GM19468 (cell line): ENCODE measurements at regions not wholly inside any gene's neighbourhood (a gene's known extent, or its start where the extent isn't known, plus 50 kb on each side); places are given as distances from the start of the nearest gene placed in this dataset.
"Not testable (repeated sequence)": the region's sequence is repeated elsewhere in the genome, so short reads cannot be mapped to it uniquely, and the experiment has no call there.

ENCODE experiments used
- ATAC-seq: cut with Tn5 transposase; IDR thresholded peaks from one replicate; pipeline ENCODE4 v1.9.1; 2021; ENCODE audit warnings: mild to moderate bottlenecking, moderate library complexity, moderate number of reproducible peaks; ENCODE audit not compliant: unreplicated experiment; ENCODE audit errors: extremely low read depth

DNA sequence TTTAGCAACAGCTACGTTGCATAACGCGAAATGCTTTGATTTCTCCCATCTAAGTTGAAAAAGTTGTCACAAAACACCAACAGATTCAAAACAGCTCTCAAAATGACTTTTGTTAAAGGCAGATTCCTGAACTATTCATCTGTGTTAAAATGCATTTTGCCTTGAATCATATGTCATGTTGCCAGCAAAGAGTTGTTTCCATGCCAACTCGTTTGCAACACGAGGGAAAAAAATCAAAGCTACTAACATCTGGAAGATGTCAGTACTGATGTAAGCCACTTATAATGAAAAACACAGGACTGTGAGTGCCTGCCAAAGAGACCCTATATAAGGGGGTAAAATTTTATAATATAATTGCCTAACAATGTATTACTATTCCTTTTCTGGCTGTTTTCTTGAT, 182.7 kb upstream of the PTBP2 start:
- ATAC-seq, result no peak

DNA sequence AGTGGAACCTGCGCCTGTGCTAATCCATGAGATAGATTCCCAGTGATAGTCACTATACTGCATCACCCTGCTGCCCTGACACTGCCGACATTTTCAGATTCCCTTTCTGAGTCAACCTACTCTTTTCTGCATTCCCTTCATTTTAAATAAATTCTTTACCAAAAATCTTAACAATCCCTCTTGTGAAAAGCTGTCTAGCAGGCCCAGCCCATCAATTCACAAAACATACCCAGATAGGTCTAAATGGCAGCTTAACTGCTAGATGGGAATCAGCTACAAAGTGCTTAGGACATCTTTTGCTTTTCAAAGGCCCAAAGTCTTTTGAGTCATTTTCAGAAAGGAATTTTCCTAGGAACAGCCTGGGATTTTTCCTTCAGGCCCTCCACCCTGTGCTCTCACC, 180.1 kb upstream of the PTBP2 start:
- ATAC-seq, result no peak

DNA sequence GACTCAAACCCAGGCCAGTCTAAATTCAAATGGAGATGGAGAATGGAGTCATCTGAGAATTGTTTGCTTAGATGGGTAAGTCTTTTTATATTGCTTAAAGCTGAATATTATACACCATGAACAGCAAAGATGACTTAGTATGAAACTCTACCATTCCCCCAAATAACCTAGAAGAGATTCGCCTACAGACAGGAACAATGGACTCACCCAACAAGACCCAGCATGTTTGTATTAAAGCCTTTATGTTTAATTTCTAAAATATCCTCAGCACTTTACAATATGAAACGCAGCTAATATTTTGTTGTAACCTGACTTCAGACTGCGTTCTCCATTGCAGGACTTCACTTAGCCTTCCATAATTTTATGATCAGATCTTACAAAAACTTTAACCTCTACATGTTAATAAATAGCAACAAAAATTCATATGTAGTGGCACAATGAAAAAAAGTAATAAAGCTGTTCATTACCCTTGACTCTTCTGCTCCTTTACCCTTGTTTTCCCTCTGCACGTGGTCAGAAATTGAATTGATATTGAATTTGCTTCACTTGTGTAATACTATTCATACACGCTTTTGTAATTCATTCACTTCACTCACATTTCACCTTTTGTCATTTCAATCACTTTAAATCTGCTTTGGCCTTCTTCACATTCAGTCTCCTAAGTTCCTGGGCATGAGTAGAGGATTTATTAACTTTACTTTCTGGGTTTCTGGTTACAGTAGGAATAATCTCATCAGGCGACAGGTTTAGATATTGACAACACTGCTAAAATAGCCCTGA, 177.3 kb upstream of the PTBP2 start:
- no peak for ATAC-seq

DNA sequence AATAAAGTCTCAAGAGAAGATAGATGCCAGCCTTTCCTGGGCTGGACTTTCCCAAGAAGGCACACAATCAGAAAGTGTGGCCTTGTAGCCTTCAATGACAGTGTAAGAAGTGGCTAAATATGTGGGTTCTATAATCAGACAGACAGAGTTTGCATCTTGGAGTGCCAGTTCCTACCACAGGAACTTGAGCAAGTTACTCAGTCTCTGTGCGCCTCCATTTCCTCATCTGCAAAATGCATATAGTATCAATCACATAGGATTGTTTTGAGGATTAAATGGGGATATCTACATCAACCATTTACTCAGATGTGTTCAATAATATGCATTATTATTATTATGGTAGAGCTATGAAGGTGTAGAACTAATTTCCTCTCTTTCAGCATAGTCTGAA, 176.8 kb upstream of the PTBP2 start:
- no peak for ATAC-seq

DNA sequence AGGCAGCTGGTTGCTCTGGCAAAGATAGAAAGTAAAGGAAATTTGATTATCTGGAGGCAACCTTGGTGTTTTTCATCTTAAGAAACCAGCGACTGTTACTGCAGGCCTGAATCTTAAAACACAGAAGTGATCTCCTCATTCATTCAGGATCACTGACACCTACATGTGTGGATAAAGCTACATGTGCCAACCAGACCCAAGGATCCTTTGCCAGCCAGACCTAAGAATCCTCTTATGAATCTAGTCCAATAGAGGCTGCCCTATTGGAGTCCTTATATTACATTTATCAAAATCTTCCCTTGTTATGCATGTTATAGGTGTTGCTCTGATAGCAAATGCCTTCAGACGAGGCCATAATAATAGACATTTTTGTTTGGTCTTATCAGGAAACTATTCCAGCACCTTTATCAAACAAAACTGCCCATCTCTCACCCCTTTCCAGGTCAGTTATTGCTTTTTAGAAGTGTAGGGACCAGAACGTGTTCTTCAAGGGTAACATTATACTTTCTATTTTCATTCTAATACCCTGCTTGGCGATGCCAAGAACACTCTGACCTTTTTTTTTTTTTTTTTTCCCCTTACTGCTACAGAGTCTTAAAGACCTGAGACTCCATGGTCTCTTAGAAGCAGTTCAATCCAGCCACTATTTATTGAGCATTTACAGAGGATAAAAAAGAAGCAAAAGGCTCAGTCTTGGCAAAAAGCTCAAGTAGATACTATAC, 175.5 kb upstream of the PTBP2 start:
- ATAC-seq, result no peak

DNA sequence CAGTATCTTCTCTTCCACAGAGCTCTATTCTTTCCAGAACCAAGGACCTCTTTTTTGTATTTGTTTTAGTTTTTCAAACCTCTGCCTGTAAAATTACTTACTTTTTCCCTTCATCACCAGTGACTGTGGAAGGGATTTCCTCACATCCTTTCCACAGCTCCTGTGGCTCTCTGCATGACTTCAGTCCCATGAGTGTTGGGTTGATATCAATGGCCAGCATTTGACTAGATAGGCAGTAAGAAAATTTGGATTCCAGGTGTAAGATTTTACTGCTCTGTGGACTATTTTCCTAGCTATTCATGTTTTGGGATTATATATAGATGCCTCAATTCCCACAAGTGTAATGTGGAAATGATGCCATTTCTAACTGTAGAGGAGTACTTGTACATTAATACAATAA, 171.5 kb upstream of the PTBP2 start:
- ATAC-seq, result no peak

DNA sequence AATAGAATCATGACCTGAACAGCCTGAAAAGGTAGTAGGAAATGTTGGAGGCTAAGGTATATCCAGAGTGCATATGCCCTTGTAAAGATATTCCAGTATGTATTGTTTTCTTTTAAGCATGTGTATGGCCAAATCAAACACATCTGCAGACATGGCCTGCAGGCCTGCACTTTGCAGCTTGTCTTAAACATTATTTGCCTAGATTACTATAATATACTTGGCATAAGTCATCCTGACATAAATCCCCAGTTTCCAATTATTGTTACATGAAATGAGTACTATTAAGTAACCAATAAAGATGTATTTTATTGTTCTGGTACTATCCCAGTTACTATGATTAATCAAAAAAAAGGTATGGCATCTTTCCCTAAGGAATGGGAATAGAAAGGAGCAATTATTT, 169.1 kb upstream of the PTBP2 start:
- no peak for ATAC-seq

DNA sequence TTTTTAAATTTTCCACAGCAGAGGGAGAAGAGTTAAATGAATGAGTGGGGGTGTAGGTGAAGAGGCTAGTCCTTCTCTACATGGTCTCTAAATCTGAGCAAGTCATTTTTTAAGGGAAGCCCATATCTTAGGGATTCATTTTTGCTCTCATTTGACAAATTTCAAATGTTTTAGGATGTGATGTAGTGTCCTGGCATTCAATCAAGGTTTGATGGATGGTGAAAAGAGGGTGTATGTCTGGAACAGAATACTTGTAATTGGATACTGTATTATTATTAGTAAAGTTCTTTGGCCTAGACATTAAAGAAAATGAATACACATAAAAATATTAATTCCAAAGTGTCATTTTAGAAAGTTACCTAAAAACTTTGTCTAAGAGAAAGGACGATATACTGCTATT, 167.8 kb upstream of the PTBP2 start:
- ATAC-seq, result no peak

DNA sequence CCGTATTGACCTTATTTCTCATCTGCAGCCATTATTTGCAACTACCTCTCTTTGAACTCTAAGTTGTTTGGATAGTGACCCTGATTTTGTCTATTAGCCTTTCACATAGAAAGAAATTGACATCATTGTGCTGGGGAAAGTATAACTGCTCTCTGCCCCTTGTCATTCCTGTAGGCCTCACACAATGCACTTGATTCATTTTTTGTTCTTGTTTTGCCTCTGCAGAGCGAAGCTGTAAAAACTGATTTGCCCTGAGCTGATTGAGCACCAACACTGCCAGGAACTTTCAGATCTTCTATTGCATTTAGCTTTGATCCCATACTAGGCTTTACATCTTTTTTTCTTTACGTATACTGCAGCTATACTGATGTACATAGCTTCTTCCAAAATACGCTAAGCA, 167.2 kb upstream of the PTBP2 start:
- ATAC-seq, result no peak

DNA sequence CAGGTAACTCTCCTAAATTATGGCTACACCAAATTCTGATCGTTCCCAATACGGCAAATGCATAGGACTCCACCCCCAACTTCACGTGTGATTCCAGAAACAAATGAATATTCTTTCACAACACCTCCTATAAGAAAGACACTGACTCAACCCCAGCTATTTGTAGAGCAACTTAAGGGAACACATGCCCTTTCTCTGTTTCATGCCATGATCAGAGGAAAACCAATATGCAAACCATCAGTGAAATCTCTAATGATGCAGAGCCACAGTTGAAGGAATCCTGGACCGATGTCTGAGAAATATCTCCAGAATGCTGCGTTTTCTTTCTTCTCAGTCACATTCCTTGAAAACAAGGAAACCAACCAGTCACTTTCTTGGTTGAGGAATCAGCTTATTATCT, 164.2 kb upstream of the PTBP2 start:
- no peak for ATAC-seq

DNA sequence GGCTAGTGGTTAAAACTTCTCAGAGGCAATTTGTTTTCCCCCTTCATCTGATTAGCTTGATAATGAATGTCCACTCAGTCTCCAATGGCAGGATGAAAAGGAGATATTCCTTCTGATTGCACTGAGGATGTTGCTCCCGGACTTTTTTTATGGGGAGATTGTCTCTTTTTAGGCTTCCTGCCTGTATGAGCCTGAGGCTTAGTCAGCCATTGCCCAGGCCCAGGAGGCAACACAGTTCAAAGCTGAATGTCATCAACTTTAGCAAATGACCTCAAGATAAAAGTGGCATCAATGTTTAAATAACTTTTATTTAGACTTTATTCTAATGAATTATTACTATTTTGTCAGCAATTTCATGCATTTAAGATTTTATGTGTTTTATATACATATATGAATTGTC, 162.9 kb upstream of the PTBP2 start:
- no peak for ATAC-seq

DNA sequence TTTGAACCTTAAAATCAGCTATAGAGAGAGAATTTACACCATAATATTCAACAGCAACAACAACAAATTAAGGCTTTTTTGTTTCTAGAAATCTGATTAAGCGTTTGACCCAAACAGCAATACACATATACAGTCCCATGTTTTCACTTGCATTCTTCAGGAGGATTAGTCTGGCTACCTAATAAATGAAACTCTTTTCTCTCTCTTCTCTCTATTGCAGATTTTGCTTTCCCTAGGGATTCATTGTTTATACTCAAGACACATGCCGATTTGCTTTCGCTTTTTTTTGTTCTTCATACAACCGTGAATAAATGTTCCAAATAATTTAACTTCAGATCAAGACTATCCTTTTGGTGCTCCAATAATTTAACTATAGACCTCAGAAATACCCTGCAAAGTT, 162.4 kb upstream of the PTBP2 start:
- ATAC-seq, result no peak

DNA sequence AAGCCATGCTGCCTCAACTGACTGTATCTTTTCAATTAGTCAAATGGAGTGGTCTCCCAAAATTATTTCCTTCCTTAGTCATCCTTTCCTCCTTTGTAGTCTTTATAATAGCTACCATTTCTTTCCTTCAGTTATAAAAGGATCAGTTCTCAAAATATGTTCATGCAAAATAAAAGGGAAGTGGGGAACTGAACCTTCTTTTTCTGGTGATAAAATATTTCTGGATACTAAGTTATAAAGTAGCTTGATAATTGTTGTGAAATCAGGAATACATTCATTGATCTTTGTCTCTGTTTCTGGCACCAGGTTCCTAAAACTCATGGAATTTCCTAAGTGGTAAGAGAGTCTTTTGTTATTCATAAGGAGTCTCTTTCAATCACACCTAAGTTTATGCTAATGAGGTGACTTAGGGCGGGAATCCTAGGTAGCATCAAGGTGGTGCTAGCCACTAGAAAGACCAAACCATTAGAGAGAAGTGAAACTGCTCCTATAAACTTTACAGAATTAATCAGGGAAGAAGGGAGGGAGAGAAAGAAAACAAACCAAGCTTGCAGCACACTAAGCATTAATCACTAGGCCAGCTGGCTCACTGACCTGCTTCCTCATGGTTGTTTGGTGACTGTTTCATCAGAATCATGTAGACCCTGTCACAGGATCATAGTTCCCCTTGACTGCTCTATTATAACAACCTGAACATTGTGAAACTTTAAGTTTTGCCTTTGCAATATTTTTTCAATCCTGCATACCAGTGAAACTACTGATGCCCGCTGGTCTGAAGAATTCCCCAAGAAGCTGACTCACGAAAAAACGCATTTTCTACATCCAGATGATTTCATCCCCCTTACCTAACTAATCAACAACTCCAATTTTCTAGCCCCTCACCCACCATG, 161.6 kb upstream of the PTBP2 start:
- no peak for ATAC-seq

DNA sequence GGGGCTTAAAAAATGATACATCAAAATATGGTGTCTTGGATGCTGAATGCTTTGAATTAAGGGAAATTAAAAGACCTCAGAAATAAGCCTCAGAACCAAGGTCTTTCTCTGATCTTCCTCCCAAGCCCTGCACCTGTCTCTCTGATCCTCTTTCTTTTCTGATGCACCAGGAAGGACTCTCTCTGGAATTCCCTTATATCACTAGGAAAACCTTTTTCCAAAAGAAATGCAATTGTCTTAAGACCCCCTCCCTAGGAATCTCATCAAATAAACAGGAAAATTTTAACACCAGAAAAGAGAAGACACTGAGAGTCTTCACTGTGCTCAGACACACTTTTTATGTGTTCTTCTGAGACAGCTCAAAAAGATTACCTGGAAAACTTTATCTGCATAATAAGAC, 159.5 kb upstream of the PTBP2 start:
- ATAC-seq, result no peak

DNA sequence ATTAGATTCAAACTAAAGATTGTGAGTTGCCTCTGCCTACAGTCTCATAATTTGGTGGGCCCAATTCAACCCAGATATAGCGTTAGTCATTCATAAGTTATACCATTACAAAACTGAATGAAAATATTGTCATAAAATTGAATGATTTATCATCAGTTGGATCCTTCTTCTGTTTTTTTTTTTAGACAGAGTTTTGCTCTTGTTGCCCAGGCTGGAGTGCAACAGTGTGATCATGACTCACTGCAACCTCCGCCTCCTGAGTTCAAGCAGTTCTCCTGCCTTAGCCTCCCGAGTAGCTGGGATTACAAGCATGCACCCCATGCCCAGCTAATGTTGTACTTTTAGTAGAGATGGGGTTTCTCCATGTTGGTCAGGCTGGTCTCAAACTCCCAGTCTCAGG, 157.2 kb upstream of the PTBP2 start:
- not testable (repeated sequence) for ATAC-seq

DNA sequence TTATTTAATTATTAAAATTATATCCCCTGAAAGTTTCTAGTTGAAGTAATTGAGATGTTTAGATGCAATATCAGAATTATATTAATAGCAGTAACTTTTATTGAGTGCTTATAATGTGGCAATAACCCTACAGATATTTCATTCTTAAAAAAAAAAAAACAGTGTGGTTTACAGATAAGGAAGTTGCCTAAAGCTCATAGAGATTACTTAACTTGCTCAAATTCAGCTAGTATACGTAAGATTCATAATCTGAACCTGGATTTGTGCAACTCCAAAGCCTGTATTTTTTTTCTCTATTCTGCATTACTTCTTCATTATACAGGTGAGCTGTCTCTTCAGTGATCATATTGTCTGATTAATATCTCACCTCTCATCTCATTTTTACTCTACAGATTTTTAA, 156.0 kb upstream of the PTBP2 start:
- no peak for ATAC-seq

DNA sequence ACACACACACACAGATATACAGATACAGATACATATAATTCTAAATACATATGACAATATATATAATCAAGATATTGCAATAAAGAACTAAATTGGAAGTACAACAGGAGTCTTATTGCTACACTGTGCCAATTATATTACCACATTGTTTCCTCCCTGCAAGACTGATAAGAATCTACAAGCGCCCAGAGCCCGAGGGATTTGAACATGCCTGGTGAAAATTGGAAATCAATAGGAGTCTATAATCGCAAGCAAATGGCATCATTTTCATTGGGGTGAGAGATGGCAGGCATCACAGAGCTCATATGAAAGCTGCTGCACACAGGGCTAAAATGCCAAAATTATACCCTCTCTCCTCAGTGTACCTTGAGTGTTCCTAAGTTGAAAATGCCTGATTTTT, 152.9 kb upstream of the PTBP2 start:
- ATAC-seq, result no peak

DNA sequence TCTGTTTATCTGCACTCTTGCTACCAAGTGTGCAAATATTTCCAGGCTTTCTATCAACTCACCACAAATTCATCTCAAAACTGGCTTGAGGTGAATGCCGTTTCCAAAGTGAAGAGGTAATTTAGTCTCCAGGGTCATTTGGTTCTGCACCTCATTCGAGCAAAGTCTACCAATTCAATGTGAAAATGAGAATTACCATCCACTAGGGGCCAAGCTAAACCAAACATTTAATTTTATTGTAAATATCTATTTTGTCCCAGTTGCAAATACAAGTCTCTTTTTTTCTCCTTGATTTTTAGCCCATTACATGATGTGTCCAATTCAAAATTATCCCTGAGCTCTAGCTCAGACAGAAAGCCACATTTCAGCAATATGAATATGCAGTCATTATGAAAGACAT, 152.3 kb upstream of the PTBP2 start:
- no peak for ATAC-seq

DNA sequence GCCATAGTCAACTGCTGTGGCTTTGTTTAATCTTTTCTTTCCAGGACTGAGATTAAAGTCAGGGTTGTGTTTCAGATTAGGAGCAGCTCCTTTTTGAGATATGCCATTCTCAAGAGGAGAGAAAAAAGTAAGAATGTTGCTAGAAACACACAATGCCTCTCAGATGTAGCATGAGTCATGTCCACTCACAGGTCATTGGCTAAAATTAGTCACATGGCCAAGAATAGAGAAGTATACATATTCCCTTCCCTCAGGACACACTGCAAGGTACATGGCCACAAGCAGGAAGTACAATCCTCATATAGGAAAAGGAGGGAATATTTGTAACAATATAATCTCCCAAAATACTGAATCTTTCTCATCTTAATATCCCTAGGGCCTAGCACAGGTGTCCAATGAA, 141.9 kb upstream of the PTBP2 start:
- ATAC-seq, result no peak

DNA sequence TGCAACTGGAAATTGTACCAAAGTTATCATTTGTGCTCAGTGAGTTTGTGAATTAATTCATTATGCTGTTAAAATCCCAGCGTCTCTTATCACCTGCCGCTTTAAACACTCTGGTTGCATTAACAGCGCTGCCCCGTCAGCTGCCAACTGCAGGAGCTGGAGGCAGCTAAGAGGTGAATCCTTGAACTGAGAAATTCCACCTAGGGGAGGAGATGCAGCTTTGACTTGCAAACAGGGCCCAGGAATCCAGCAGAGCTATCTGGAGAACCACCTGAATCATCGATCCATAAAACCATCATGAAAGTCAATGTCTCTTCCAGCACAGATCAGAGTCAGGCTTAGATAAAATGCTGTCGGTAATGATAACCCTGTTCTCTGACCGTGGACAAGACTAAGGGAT, 140.7 kb upstream of the PTBP2 start:
- no peak for ATAC-seq

DNA sequence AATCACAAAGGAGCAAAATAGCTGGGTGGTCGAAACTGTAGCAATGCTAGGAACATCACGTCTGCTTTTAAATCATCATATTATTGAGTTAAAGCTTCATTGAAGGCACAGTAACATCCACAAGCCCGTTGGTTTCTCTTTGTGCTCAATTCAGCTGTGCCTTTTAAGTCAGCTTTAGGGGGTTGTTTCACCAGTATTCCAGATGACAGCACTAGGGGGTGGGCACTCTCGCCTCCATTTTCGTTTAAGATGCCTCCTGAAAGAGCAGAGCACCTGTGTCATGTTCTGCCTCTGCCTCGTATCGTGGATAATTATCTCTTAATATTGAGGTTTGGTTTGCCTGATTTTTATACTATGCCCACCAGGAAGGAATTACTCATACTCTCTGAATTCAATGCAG, 139.8 kb upstream of the PTBP2 start:
- ATAC-seq, result no peak
